ENCODE measurements at regions not wholly inside any gene's neighbourhood (a gene's known extent, or its start where the extent isn't known, plus 50 kb on each side); places are given as distances from the start of the nearest gene placed in this dataset.

DNA sequence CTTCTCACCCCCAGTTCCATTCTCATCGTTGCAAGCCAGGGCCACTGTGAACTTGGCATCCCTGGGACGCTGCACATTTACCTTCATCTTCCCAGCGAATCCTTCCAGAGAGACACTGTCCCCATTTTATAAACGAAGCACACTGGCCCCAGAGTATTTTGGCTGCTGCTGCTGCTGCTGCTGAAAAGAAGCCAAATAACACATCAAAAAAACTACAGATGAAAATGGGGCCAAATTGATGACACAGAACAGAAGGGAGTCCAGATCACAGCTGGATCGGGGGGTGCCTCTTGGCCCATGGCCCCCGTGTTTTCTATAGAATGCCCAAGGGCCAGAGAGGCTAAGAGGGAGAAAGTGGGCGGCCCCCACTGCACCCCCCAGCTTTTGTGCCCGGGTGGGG lies 221.0 kb upstream of the IGF1R start:
- no peak for DNase-seq

- DNase-seq = no peak
These were observed 219.9 kb upstream of the IGF1R start for GRCh38 chr15:98428253-98428989.

DNA sequence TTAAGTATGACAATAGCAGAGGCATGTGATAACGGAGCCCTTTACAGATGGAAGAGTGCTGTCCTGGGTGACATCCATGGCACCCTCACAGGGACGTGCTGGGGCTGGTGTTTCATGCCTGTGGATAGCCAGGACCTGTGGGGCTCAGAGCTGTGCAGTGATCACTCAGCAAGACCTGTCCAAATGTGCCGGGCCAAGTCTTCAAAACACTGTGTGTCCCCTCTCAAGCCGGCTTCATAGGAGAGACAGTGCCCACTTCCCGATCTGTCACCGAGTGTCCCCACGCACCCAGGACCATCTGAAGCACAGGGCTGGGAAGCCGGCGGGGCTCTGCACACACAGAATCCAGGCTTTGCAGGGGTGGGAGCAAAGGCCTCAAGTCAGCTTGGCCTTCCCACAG lies 217.2 kb upstream of the IGF1R start:
- DNase-seq = no peak

DNA sequence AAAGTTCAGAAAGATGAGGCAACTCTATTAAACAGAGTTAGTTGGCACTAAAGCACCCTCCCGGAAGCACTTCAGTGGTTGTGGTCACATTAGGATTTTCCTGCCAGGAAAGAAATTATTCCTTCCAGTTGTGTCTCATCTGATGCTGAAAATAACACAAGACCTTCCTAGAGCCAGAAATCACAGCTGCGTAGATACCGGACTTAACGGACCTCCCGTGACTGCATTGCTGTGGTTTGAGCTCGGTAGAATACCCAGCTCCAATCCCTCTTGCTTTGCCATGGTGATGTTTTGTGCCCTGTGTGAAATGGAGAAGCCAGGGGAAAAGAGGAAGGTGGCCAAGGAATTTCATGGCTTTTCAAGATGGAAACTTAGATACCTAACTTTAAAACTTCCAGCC lies 215.0 kb upstream of the IGF1R start:
- DNase-seq = no peak

DNA sequence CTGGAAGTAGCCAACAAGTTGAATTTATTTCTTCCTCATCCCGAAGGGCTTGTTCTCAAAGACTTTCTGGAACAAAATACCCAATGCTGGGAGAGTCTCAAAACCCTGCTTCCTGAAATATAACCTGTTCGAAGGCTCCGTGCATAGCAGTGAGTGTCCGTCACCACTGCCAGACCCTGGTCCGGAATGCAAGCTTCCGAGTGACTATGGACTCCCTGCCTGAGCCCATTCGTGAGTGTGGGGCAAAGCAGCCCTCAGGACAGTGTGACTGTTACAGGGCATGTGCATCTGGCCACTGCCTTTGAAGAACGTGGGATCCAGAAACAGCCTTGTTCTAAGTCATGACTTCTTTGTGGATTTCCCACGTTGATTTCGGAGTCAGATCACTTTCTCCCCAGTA lies 214.5 kb upstream of the IGF1R start:
- DNase-seq = no peak

GRCh38 chr15:98437752-98438151 lies 210.6 kb upstream of the IGF1R start:
- no peak for DNase-seq

DNA sequence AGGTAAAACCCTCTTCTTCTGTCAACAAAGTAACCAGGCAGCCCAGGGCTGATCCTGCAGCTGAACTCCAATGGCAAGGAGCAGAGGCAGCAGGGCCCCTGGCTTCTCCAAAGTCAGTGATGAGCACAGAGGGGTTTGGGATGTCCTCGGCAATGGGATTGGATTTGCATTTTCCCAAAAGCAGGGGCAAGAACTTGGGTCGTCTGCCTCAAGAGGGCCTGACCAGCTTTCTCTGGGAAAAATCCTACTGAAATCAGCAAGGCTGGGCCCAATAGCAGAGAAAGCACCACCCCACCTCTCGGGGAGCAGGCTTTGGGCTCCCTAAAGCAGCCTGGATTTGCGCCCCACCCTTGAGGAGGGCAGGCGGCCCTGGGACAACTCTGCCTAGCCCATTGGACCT lies 210.0 kb upstream of the IGF1R start:
- DNase-seq = no peak

DNA sequence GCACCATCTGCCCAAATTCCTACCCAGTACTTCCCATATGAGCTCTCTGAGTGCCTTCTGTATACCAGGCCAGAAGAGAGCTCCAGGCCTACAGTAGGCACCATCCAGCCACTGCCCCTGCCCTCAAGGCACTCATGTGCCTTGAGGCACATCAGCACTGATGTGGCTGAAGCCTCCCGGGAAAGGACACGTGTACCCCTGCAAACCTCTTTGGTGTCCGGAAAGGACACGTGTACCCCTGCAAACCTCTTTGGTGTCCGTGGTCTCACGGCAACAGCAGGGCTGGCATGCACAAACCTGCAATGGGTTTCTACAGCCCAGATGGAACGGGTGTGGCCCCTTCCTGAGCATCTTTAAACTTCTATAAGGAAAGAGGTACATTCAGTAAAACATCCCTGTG lies 209.4 kb upstream of the IGF1R start:
- no peak for DNase-seq

- DNase-seq = no peak
These were observed 208.8 kb upstream of the IGF1R start for GRCh38 chr15:98439523-98439942.

- DNase-seq = no peak
These were observed 207.4 kb upstream of the IGF1R start for GRCh38 chr15:98440917-98441316.

- no peak for DNase-seq
These were observed 206.7 kb upstream of the IGF1R start for GRCh38 chr15:98441599-98441998.

GRCh38 chr15:98442379-98442833 lies 205.9 kb upstream of the IGF1R start:
- DNase-seq = peak; percentile 15

DNA sequence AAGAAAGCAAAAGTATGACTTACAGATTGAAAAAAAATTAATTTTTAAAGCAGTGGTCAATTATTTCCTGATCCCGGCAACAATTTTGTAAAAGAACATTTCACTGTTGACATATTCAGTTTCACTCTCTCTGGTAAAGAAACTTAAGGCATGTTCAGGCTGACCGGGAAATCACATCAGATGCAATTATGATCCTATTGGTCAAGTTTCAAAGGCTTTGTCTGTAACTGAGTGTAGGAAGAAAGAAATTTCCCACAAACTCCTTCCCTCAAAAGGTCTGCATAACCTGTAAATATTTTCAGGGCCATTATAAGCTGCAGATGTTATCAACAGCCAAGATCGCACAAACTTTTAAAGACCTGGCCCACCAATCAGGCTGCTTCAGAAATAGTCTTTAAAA lies 205.4 kb upstream of the IGF1R start:
- no peak for DNase-seq

GRCh38 chr15:98443526-98443925 lies 204.8 kb upstream of the IGF1R start:
- no peak for DNase-seq

GRCh38 chr15:98444138-98444537 lies 204.2 kb upstream of the IGF1R start:
- no peak for DNase-seq

- DNase-seq = no peak
These were observed 203.0 kb upstream of the IGF1R start for GRCh38 chr15:98445315-98445714.

DNA sequence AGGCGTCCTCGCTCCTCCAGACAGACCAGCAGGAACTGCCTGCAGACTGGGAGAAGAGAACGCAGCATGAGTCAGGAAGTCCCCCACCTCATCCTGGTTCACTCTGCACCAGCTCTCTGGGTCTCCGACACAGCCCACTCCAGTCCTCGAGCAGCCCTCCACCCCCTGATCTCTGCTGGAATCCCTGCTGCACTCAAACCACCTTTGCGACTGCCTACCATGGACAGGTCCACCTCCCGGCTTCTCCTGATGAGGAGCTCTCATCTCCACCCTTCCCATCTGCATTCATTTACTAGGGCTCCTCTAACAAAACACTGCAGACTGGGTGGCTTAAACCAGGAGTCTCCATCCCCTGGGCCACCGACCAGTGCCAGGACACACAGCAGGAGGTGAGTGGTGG lies 202.3 kb upstream of the IGF1R start:
- no peak for DNase-seq

- DNase-seq = no peak
These were observed 201.3 kb upstream of the IGF1R start for GRCh38 chr15:98447069-98447468.

DNA sequence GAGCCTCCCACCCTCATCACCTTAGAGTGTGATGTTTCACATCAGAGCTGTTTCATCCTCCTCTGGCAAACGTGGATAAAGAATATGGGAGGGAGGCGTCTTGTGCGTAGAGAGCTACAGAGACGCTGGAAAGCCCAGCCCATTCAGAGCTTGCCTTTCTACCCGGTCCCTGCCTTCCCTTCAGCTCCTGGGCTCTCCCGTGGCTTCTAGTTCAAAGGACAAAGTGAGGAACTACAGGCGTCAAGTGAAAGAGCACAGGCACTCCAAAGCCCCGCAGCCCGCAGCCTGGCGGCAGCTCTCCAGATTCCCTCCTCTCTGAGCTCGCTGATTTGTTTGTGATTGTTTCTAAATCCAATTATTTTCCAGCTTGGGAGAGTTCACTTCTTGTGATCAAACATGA lies 197.1 kb upstream of the IGF1R start:
- no peak for DNase-seq

DNA sequence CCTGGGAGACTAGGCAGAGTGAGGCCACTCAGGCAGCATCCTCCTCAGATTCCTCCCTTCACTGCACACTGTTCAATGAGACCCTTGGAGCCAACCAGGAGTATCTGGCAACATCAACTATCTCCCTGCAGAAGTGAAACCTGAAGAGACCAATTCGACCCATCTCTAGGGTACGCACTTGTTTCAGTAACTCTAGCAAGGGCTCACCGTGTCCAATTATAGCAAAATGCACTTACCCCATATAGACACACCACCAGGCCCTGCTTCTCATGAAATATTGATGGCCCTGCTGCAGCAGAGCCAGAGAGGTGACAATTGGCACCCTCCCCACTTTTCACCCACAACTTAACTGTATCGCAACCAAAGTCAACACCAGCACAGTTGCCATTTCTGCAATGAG lies 196.1 kb upstream of the IGF1R start:
- no peak for DNase-seq

DNA sequence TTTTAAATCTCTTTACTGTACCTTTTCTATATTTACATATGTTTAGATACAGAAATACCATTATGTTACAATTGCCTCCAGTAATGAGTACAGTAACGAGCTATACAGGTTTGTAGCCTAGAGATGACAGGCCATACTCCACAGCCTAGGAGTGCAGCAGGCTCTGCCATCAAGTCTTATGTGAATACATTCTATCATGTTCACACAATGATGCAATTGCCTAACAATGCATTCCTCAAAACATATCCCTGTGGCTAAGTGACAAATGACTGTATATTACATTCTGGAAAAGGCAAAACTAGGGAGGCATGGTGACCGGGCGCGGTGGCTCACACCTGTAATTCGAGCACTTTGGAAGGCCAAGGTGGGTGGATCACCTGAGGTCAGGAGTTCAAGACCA lies 192.4 kb upstream of the IGF1R start:
- no peak for DNase-seq

DNA sequence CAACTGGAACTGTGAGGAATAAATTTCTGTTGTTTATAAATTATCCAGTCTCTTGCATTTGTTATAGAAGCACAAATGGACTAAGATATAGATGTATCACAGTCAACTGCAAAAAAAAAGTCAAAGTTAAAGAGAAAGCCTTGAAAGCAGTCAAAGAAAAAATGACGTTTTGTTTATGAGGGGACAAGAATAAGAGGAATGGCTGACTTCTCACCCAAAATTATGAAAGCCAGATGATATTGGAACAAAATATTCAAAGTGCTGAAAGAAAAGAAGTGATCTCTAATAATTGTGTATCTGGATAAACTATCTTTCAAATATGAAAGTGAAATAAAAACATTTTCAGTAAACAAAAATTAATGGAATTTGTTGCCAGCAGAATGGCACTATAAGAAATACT lies 171.8 kb upstream of the IGF1R start:
- no peak for DNase-seq

DNA sequence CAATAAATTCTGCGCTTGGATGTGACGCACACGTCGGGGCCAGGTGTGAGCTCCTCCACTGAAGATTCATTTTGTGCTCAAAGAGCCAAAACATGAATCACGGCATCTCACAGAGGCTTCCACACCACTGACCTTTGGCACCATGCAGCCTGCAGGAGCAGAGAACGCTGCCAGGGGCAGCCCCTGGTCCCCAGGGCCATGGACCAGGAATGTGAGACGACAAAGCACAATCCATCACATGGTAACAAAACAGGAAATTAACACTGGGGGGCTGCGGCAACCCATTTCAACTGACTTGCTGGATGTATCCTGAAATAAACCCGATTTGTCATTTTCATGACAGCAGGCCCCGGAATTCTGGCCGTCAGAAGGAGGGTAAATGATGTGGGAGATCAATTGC lies 167.5 kb upstream of the IGF1R start:
- no peak for DNase-seq

DNA sequence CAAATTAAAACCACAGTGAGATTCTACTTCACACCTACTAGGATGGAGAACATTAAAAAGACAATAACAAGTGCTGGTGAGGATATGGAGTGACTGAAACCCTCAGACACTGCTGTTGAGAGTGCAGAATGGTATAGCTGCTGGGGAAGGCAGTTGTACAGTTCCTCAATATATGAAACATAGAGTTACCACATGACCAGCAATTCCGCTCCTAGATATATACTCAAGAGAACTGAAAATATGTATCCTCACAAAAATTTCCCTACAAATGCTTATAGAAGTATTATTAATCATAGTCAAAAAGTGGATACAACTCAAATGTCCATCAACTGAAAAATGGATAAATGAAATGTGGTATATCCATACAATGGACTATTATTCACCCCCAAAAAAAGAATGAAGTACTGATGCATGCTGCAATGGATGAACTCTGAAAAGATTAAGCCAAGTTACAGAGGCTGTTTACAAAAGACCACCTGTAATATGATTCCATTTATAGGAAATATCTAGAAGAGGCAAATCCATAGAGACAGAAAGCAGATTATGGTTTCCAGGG lies 164.7 kb upstream of the IGF1R start:
- DNase-seq = no peak

GRCh38 chr15:98484914-98485313 lies 163.4 kb upstream of the IGF1R start:
- no peak for DNase-seq
